ENCODE measurements at regions not wholly inside any gene's neighbourhood (a gene's known extent, or its start where the extent isn't known, plus 50 kb on each side); places are given as distances from the start of the nearest gene placed in this dataset.

DNA sequence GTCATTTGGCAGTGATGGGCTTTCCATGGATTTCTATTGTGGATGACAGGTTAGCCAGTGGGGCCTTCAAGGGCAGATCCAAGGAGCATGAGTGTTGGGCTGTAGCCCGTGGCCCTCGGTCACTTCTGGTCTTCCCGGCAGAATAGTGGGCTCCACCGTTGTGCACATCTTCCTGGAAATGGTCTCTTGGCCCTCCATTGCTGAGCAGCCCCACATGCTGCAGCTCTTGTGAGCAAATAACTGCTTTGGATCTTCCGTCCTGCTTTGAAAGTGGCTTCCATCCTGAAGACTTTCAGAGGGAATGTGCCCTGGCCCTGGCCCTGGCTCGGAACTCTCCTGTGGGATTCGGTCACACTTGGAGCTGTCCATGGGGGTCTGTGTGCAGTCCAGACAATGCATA is 102.8 kb downstream of the SNRPN start:
- TF ChIP-seq CTCF (IDR thresholded peaks at IDR 0.05; ENCODE audit: insufficient read depth, low read depth, low read length) (no peak), EZH2 (IDR thresholded peaks at IDR 0.05; ENCODE audit: insufficient read depth, low read length) (no peak)

All from astrocyte (in vitro differentiated cells and primary cell).